ENCODE measurements at regions not wholly inside any gene's neighbourhood (a gene's known extent, or its start where the extent isn't known, plus 50 kb on each side); places are given as distances from the start of the nearest gene placed in this dataset.

DNA sequence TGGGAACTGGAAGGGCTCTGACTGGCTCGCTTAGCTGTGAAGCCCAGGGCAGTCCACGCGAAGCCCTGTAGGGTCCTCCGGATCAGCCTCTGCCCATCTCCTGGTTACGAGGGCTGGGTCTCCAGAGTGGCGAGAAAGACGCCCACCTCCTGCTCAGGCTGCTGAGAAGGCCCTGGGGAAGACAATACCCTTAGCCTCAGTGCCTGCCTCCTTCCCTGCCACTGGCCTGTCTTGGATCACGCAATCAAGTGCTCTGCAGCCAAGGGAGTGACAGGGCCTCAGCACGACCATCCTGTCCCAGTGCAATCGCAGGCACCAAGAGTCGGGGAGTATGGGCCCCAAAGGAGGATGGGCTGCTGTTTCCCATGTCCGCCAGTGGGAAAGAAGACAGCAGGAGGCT is 165.7 kb upstream of the GLI2 start:
- intact Hi-C loops (cut with DNase I), result no loop called here
- Histone ChIP-seq H3K9me3 (no peaks in the 10 kb centered on the region), H3K4me1 (peaks cover 6 to 46% (median 27%) of the 10 kb centered on the region in 12 donors), H3K27ac (no peak overlapping the region), H3K36me3 (no peaks in the 10 kb centered on the region), H3K4me3 (no peak overlapping the region), H3K27me3 (no peaks in the 10 kb centered on the region)
- DNase-seq (no peak), ATAC-seq (no peak)
- TF ChIP-seq CTCF (IDR thresholded peaks at IDR 0.05) (no peak), POLR2A (IDR thresholded peaks at IDR 0.05) (no peak)
- 91 to 97% (median 96%) methylated on average over 12 of the region's 12 CpGs for WGBS, 4 donors

- TF ChIP-seq POLR2A (IDR thresholded peaks at IDR 0.05) (no peak), CTCF (IDR thresholded peaks at IDR 0.05) (no peak)
- ATAC-seq (no peak), DNase-seq (no peak)
- H3K4me3 ChIP-seq, result no peak overlapping the region
- WGBS, 4 donors, result 86 to 93% (median 90%) methylated on average over 7 of the region's 7 CpGs
- H3K9me3 ChIP-seq, result no peaks in the 10 kb centered on the region
- no peak overlapping the region for H3K27ac ChIP-seq
- peaks cover 6 to 42% (median 25%) of the 10 kb centered on the region in 12 donors for H3K4me1 ChIP-seq
- intact Hi-C loops (cut with DNase I), result no loop called here
- H3K27me3 ChIP-seq, result no peaks in the 10 kb centered on the region
- no peaks in the 10 kb centered on the region for H3K36me3 ChIP-seq
Observed at GRCh38 chr2:120570546-120570945, 165.1 kb upstream of the GLI2 start.

- H3K4me1 ChIP-seq, result peaks cover 2 to 39% (median 20%) of the 10 kb centered on the region in 12 donors
- H3K27ac ChIP-seq, result no peak overlapping the region
- H3K27me3 ChIP-seq, result no peaks in the 10 kb centered on the region
- H3K36me3 ChIP-seq, result no peaks in the 10 kb centered on the region
- no peaks in the 10 kb centered on the region for H3K9me3 ChIP-seq
- ATAC-seq, result no peak
- 91 to 95% (median 93%) methylated on average over 6 of the region's 6 CpGs for WGBS, 4 donors
- no peak for TF ChIP-seq POLR2A (IDR thresholded peaks at IDR 0.05)
- no peak for TF ChIP-seq CTCF (IDR thresholded peaks at IDR 0.05)
- H3K4me3 ChIP-seq, result no peak overlapping the region
- intact Hi-C loops (cut with DNase I), result no loop called here
- no peak for DNase-seq
Observed at GRCh38 chr2:120571015-120571728, 164.5 kb upstream of the GLI2 start.

GRCh38 chr2:120572226-120572625 is 163.4 kb upstream of the GLI2 start:
- H3K36me3 ChIP-seq, result no peaks in the 10 kb centered on the region
- 81 to 97% (median 86%) methylated on average over 2 of the region's 2 CpGs for WGBS, 4 donors
- no peaks in the 10 kb centered on the region for H3K9me3 ChIP-seq
- H3K27ac ChIP-seq, result no peak overlapping the region
- peaks cover 3 to 39% (median 19%) of the 10 kb centered on the region in 12 donors for H3K4me1 ChIP-seq
- intact Hi-C loops (cut with DNase I), result no loop called here
- DNase-seq (no peak), ATAC-seq (no peak)
- TF ChIP-seq CTCF (IDR thresholded peaks at IDR 0.05), result no peak
- no peak for TF ChIP-seq POLR2A (IDR thresholded peaks at IDR 0.05)
- H3K4me3 ChIP-seq, result no peak overlapping the region
- H3K27me3 ChIP-seq, result no peaks in the 10 kb centered on the region

Data from heart left ventricle (tissue), 16 donors.